HG03439 (cell line): ENCODE measurements at regions not wholly inside any gene's neighbourhood (a gene's known extent, or its start where the extent isn't known, plus 50 kb on each side); places are given as distances from the start of the nearest gene placed in this dataset.

Experiments used
- ATAC-seq: cut with Tn5 transposase; IDR thresholded peaks from one replicate; pipeline ENCODE4 v1.9.1; 2021; ENCODE audit warnings: mild to moderate bottlenecking, moderate library complexity; ENCODE audit not compliant: unreplicated experiment

DNA sequence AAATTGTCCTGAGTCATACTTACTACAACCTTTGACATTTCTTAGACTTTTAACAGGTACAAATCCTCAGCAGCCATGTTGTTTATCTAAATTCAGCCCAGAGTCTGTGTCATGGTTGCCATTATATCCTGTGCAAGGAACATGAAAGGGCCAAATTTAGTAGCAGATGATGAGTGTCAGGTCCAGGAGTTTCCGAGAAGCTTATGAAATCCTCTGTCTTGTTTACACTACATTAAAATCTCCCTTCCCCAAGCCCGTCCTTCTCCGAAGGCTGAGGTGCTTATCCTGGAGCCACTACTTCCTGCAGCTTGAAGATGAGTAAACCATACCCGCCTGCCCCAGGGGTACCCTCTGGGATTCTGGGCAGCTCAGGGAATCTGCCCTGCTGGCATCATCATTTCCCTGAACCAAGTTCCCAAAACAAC is 102.6 kb upstream of the SERP2 start:
- ATAC-seq: no peak

GRCh38 chr13:44271473-44271872 is 102.2 kb upstream of the SERP2 start:
- no peak for ATAC-seq

DNA sequence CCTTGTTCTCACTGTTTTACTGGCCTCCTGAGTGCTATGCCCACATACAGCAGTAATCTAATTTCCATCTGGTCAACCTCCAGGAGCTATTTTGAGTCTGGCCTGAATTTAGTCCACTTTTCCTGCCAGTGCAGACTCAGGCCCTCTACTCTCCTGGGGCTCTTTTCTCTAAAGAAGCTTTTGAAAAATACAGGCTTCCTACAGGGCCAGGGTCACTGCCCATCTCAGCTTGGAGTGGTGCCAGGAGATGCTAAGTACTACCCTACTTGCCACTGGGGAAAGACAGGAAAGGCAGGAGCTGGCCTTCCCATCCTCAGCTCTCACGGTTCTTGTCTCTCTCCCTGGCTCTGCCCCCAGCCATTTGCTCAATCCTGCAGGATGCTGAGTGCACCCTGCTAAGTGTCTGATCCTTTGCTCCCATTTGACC is 101.7 kb upstream of the SERP2 start:
- no peak for ATAC-seq

DNA sequence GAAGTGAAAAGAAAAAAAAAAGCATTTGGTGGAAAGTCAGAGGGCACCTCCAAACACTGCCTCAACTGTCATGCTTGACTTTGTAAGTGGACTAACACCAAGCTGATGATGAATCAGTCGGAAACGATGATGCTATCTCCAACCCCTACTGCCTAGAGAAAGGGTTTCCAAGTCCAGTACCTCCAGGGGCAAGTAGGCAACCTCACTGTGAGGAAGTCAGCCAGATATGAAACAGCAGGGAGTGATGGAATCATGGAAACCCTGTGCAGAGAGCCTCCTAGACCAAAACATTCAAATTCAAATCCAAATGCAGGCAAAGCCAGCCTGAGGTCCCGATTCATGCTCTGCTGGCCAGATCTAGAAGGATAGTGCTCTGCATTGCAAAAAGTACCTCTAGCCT is 100.9 kb upstream of the SERP2 start:
- ATAC-seq: no peak

DNA sequence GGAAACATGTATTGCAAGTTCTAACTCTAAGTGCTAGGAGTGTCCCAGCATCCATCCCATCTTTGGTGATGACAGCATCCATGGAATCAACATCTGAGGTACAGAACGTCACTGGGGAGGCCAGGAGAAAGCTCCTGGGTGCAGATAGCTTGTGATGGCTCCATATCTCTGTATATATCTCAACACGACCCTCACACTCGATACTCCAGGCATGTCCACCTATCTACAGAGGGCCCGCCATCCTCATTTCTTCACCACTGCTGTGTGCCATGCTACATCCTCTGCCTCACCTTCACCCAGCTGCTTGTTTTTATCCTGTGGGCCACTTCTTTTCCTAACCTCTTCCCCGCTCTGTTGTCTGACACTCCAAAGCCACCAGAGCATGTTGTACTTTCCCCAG is 100.4 kb upstream of the SERP2 start:
- ATAC-seq: no peak

- ATAC-seq: peak; percentile 90
Measured at GRCh38 chr13:44273991-44274770, 99.4 kb upstream of the SERP2 start.

- ATAC-seq: no peak
Measured at GRCh38 chr13:44274771-44275205, 98.8 kb upstream of the SERP2 start.

DNA sequence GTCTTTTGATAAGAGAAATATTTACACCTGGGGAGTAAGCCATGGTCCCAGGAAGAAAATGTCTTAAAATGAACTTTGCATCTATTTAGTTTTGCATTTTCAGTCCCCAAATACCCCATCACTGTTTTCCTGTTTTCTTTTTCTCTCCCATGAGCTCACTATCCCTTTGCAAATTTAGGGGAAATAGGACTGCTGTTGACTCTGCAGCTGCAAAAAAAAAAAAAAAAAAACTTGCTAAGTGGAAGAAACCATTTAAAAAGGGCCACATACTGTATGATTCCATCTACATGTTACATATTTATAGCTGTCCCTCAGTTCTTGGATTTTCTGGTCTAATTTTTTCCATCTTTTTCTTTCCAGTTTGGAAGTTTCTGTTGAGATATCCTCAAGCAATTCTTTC is 98.2 kb upstream of the SERP2 start:
- ATAC-seq: no peak

- ATAC-seq: no peak
Measured at GRCh38 chr13:44276061-44276460, 97.6 kb upstream of the SERP2 start.

DNA sequence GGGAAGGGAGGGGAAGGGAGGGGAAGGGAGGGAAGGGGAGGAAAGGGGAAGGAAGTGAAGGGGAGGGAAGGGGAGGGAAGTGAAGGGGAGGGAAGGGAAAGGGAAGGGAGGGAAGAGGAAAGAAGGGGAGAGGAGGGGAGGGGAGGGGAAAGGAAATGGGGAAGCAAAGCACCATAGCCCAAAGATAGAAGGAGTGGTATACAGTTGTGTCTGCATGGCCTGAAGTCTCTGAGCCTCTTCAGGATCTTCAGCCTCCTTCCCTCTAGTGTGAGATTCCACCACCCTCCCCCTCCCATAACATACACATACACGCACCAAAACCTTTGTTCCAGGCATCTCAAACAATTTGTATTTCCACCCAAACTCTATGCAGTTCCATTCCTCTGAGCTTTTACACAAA is 96.2 kb upstream of the SERP2 start:
- no peak for ATAC-seq

GRCh38 chr13:44278166-44278565 is 95.5 kb upstream of the SERP2 start:
- ATAC-seq: no peak

- no peak for ATAC-seq
Measured at GRCh38 chr13:44280456-44280855, 93.2 kb upstream of the SERP2 start.

DNA sequence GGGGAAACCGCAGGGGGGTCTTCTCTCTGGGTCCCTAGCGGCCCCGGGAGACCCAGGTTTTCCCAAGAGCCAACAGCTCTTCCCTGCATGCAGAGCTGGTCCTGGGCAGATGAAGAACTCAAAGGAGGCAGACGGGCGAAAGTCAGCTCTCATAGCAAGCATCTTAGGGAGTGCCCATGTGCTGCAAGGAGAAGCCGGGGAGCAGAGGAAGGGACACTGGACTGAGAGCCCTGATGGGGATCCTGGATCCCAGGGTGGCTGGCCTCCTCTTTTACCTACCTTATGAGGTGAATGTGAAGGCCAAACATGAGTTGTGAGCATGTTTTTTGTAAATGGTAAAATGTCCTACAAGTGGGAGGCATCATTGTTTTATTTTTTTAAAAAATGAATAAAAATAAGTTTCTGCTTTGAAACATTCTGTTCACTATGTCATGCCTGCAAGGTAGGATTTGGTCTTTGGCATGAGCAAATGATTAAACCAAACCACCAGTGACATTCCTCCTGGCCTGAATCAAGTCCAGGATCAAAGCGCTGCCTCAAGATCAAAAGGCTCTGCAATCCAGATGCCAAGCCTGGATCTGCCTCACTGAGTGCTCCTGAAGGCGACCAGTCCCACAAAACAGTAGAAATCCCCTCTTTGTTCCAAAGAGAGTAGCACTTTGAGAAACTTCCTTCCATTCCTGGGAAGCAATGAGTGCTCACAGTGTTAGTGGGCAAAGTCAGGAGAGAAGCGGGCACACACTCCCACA is 92.2 kb upstream of the SERP2 start:
- ATAC-seq: no peak

GRCh38 chr13:44283600-44283999 is 90.0 kb upstream of the SERP2 start:
- no peak for ATAC-seq

DNA sequence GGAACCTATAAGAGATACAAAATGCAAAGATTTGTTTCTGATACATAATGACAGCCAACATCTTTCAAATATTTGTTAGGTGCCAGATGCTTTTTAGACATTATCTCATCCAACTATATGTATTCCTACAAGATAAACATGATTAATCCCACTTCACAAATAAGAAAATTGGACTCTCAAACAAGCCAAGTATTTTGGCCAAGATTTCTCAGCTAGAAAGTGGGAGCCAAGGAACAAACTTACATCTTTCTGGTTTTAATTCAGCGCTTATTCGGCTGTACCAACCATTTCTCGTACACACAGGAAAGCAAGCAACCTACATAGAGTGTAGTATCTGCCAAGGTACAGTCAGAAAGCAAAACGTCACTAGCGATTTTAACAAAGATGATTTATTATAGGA is 85.7 kb upstream of the SERP2 start:
- no peak for ATAC-seq

DNA sequence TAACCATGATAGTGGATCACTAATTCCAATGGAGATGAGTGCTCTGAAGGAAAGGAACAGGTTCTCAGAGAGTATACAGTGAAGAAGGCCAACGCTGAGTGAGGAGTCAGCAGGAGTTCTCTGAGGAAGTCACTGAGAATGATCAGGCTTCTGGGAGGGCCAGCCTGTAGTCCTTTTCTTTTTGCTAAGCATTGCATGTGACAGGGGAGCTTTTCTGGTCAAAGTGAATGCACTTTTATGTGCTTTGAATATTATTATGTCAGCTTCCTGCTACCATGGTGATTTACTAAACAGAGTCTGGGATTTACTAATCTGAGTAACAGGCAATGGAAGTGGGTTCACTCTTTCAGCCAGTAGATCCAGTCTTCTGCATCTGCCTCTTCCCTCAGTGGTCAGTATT is 81.1 kb upstream of the SERP2 start:
- ATAC-seq: no peak

DNA sequence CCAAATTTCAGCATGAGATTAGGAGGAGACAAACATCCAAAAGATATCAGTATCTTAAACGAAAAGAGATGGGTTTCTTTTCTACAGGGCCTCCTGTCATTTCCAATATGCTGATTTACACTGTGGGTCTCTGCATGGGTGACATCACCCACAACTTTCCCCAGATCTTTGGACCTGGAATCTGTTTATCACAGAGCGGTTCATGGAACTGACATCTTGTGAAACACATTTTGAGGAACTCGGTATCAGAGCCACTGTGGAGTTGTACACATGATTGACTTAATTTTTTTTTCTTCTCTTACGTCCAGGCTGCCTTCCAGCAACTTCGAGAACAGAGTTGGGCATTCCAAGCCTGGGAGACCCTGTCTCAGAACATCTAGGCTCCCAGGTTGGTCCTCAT is 80.2 kb upstream of the SERP2 start:
- no peak for ATAC-seq

GRCh38 chr13:44293908-44294735 is 79.5 kb upstream of the SERP2 start:
- ATAC-seq: no peak

DNA sequence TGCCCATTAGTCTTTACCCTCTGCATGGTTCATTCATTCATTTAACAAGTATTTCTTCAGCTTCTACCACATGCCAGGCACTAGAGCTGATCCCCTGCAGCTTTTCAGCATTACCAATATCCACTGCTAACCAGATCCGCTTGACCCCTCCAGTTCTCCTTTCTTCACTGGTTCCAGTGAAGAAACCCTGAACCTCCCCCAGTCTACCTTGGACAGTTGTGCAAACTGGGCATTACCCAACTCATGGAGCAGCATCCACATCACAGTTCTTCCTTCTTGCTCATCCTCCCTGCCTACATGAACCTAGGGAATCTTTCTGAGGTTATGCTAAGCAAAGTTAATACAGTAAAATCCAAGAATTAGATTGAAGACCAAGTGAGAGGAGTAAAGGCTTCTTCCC is 78.7 kb upstream of the SERP2 start:
- ATAC-seq: no peak

DNA sequence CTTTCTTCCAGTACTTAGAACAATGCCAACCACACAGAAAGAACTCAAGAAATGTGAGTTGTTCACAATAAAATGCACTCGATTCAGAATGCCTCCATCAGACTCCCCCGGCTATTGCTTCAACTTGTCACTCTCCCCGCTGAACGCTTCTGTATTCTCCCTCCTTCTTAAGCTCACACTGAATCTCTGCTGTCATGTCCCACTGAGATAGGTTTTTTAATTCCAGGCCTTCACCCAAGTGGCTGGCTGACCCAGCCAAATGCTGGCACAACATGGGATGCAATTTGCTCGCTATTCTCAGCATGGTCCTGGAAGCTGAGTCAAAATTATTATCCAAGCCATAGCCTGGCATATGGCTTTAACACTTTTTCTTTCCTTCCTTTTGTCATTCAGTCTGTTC is 76.8 kb upstream of the SERP2 start:
- no peak for ATAC-seq

DNA sequence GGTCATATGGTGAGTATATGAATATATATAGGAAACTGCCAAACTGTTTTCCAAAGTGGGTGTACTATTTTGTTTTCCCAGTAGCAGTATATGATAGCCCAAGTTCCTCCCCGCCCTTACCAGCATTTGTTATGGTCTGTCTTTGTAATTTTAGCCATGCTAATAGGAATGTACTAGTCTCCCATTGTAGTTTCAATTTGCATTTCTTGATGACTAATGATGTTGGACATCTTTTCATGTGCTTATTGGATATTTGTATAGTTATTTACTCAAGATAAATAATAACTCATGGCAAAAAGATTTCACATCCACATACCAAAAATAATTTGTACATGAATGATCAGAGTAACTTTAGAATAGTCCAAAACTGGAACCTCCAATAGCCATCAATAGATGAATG is 75.3 kb upstream of the SERP2 start:
- ATAC-seq: no peak
